Panc1 (cell line): ENCODE measurements at regions not wholly inside any gene's neighbourhood (a gene's known extent, or its start where the extent isn't known, plus 50 kb on each side); places are given as distances from the start of the nearest gene placed in this dataset.

Experiments used
- POLR2AphosphoS5 ChIP-seq: IDR thresholded peaks from 2 replicates; pipeline ENCODE4 v1.6.1; 2012; ENCODE audit warnings: mild to moderate bottlenecking, low read depth, low read length, moderate library complexity
- TCF7L2 ChIP-seq: IDR thresholded peaks from 2 replicates; pipeline ENCODE4 v1.6.1; 2011; ENCODE audit warnings: mild to moderate bottlenecking, low read depth, low read length, inconsistent platforms
- TF ChIP-seq, protein P1 (sequence below): fragments of 450-650 bp; IDR thresholded peaks from 2 replicates; pipeline ENCODE4 v1.5.1; 2017; ENCODE audit warnings: mild to moderate bottlenecking
- TF ChIP-seq, protein P2 (sequence below), 2 experiments: IDR thresholded peaks; 2 replicates each; pipeline ENCODE4 v1.6.1; 2011 to 2012; ENCODE audit warnings: low read depth in 2 of 2, control low read depth in 1 of 2, low read length in 1 of 2, mild to moderate bottlenecking in 1 of 2, moderate library complexity in 1 of 2; ENCODE audit not compliant: insufficient read depth in 1 of 2

DNA sequence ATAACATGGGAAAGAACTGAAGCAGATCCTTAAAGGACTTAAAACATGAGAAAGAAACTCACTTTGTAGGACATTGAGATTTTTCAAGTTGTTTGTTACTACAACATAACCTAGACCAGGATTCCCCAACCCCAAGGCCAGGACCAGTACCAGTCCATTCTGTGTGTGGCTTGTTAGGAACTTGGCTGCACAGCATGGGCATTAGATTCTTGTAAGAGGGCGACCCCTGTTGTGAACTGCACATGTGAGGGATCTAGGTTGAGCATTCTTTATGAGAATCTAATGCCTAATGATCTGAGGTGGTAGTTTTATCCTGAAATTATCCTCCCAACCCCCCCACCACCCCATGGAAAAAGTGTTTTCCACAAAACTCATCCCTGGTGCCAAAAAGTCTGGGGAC is 566.1 kb downstream of the KCTD8 start:
- TF ChIP-seq, protein P1, sequence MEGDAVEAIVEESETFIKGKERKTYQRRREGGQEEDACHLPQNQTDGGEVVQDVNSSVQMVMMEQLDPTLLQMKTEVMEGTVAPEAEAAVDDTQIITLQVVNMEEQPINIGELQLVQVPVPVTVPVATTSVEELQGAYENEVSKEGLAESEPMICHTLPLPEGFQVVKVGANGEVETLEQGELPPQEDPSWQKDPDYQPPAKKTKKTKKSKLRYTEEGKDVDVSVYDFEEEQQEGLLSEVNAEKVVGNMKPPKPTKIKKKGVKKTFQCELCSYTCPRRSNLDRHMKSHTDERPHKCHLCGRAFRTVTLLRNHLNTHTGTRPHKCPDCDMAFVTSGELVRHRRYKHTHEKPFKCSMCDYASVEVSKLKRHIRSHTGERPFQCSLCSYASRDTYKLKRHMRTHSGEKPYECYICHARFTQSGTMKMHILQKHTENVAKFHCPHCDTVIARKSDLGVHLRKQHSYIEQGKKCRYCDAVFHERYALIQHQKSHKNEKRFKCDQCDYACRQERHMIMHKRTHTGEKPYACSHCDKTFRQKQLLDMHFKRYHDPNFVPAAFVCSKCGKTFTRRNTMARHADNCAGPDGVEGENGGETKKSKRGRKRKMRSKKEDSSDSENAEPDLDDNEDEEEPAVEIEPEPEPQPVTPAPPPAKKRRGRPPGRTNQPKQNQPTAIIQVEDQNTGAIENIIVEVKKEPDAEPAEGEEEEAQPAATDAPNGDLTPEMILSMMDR = no peak
- TF ChIP-seq, protein P2, sequence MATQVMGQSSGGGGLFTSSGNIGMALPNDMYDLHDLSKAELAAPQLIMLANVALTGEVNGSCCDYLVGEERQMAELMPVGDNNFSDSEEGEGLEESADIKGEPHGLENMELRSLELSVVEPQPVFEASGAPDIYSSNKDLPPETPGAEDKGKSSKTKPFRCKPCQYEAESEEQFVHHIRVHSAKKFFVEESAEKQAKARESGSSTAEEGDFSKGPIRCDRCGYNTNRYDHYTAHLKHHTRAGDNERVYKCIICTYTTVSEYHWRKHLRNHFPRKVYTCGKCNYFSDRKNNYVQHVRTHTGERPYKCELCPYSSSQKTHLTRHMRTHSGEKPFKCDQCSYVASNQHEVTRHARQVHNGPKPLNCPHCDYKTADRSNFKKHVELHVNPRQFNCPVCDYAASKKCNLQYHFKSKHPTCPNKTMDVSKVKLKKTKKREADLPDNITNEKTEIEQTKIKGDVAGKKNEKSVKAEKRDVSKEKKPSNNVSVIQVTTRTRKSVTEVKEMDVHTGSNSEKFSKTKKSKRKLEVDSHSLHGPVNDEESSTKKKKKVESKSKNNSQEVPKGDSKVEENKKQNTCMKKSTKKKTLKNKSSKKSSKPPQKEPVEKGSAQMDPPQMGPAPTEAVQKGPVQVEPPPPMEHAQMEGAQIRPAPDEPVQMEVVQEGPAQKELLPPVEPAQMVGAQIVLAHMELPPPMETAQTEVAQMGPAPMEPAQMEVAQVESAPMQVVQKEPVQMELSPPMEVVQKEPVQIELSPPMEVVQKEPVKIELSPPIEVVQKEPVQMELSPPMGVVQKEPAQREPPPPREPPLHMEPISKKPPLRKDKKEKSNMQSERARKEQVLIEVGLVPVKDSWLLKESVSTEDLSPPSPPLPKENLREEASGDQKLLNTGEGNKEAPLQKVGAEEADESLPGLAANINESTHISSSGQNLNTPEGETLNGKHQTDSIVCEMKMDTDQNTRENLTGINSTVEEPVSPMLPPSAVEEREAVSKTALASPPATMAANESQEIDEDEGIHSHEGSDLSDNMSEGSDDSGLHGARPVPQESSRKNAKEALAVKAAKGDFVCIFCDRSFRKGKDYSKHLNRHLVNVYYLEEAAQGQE (IDR thresholded peaks at IDR 0.05; ENCODE audit: insufficient read depth in 1 of 2, low read depth in 2 of 2, low read length in 1 of 2) = no peak
- TF ChIP-seq POLR2AphosphoS5 (no peak), TCF7L2 (no peak)
